Bronchial epithelial cell (primary cell): ENCODE measurements at regions not wholly inside any gene's neighbourhood (a gene's known extent, or its start where the extent isn't known, plus 50 kb on each side); places are given as distances from the start of the nearest gene placed in this dataset.
"Not testable (repeated sequence)": the region's sequence is repeated elsewhere in the genome, so short reads cannot be mapped to it uniquely, and the experiment has no call there.

Source experiments
- DNase-seq: peaks from one replicate; pipeline ENCODE4 v3.0.0-alpha.2; 2010; ENCODE audit warnings: low read depth
- FAIRE-seq: peaks from 2 replicates; lab custom pipeline; 2011; peaks lifted over from hg19 to GRCh38; lab: Jason Lieb, UNC
- H3K27me3 ChIP-seq: 2 replicates; pipeline ENCODE4 v1.5.1; 2011; ENCODE audit warnings: low read length; ENCODE audit not compliant: control insufficient read depth, insufficient read depth
- H3K36me3 ChIP-seq: 2 replicates; pipeline ENCODE4 v1.5.1; 2011; ENCODE audit warnings: low read length; ENCODE audit not compliant: control insufficient read depth, insufficient read depth
- H3K4me3 ChIP-seq: 2 replicates; pipeline ENCODE4 v1.5.1; 2011; ENCODE audit warnings: mild to moderate bottlenecking, low read depth, low read length, control low read depth
- CTCF ChIP-seq: IDR thresholded peaks from 2 replicates; pipeline ENCODE4 v1.5.1; 2011; ENCODE audit warnings: mild to moderate bottlenecking, moderate library complexity, low read length, control low read depth, inconsistent platforms; ENCODE audit not compliant: insufficient read depth, severe bottlenecking

- no peaks in the 10 kb centered on the region for H3K36me3 ChIP-seq
- H3K27me3 ChIP-seq, result no peaks in the 10 kb centered on the region
- no peak overlapping the region for H3K4me3 ChIP-seq
- FAIRE-seq (no peak), DNase-seq (no peak)
- TF ChIP-seq CTCF, result no peak
Measured at GRCh38 chr1:76729142-76729541, 138.1 kb upstream of the ST6GALNAC5 start.

GRCh38 chr1:76730027-76730426 lies 137.3 kb upstream of the ST6GALNAC5 start:
- no peaks in the 10 kb centered on the region for H3K27me3 ChIP-seq
- H3K36me3 ChIP-seq, result no peaks in the 10 kb centered on the region
- H3K4me3 ChIP-seq, result no peak overlapping the region
- DNase-seq (no peak), FAIRE-seq (no peak)
- TF ChIP-seq CTCF, result no peak

- DNase-seq, H3K36me3 ChIP-seq, FAIRE-seq, H3K4me3 ChIP-seq, H3K27me3 ChIP-seq: not testable (repeated sequence)
Measured at GRCh38 chr1:76738355-76738754, 128.9 kb upstream of the ST6GALNAC5 start.

GRCh38 chr1:76740956-76741355 lies 126.3 kb upstream of the ST6GALNAC5 start:
- not testable (repeated sequence) for FAIRE-seq

GRCh38 chr1:76744989-76745388 lies 122.3 kb upstream of the ST6GALNAC5 start:
- DNase-seq, result no peak
- H3K36me3 ChIP-seq, result no peaks in the 10 kb centered on the region
- H3K27me3 ChIP-seq, result no peaks in the 10 kb centered on the region
- TF ChIP-seq CTCF, result no peak
- no peak overlapping the region for H3K4me3 ChIP-seq
- FAIRE-seq, result no peak

More at GRCh38 chr1:76740956-76741355, 126.3 kb upstream of the ST6GALNAC5 start:
- H3K27me3 ChIP-seq, H3K4me3 ChIP-seq, H3K36me3 ChIP-seq, DNase-seq: not testable (repeated sequence)

- Histone ChIP-seq H3K27me3 (no peaks in the 10 kb centered on the region), H3K4me3 (no peak overlapping the region), H3K36me3 (no peaks in the 10 kb centered on the region)
- no peak for TF ChIP-seq CTCF
- DNase-seq, result no peak
- no peak for FAIRE-seq
Measured at GRCh38 chr1:76746206-76746605, 121.1 kb upstream of the ST6GALNAC5 start.

- TF ChIP-seq CTCF, result no peak
- FAIRE-seq (no peak), DNase-seq (no peak)
- no peaks in the 10 kb centered on the region for H3K36me3 ChIP-seq
- no peak overlapping the region for H3K4me3 ChIP-seq
- H3K27me3 ChIP-seq, result no peaks in the 10 kb centered on the region
Measured at GRCh38 chr1:76754730-76755129, 112.5 kb upstream of the ST6GALNAC5 start.
